ENCODE measurements at regions not wholly inside any gene's neighbourhood (a gene's known extent, or its start where the extent isn't known, plus 50 kb on each side); places are given as distances from the start of the nearest gene placed in this dataset.

GRCh38 chr18:70617020-70617763 is 328.3 kb downstream of the SOCS6 start:
- Histone ChIP-seq H3K27me3 (ENCODE audit: control insufficient read depth, insufficient read depth, low read length) (no peaks in the 10 kb centered on the region), H3K36me3 (ENCODE audit: control insufficient read depth, insufficient read depth, low read length) (no peaks in the 10 kb centered on the region), H3K4me3 (ENCODE audit: low read depth, low read length) (no peak overlapping the region)
- no peak for TF ChIP-seq CTCF (IDR thresholded peaks at IDR 0.05; ENCODE audit: insufficient read depth, low read length, severe bottlenecking)
- FAIRE-seq (no peak), DNase-seq (ENCODE audit: low read depth) (no peak)

- no peak overlapping the region for H3K4me3 ChIP-seq (ENCODE audit: low read depth, low read length)
- no peaks in the 10 kb centered on the region for H3K27me3 ChIP-seq (ENCODE audit: control insufficient read depth, insufficient read depth, low read length)
- no peak for FAIRE-seq
- TF ChIP-seq CTCF (IDR thresholded peaks at IDR 0.05; ENCODE audit: insufficient read depth, low read length, severe bottlenecking), result no peak
- DNase-seq (ENCODE audit: low read depth), result no peak
- H3K36me3 ChIP-seq (ENCODE audit: control insufficient read depth, insufficient read depth, low read length), result no peaks in the 10 kb centered on the region
Observed at GRCh38 chr18:70600225-70600925, 311.5 kb downstream of the SOCS6 start.

- DNase-seq (ENCODE audit: low read depth) (no peak), FAIRE-seq (no peak)
- TF ChIP-seq CTCF (IDR thresholded peaks at IDR 0.05; ENCODE audit: insufficient read depth, low read length, severe bottlenecking), result no peak
Observed at GRCh38 chr18:70598406-70598805, 309.6 kb downstream of the SOCS6 start.

GRCh38 chr18:70582981-70583380 is 294.1 kb downstream of the SOCS6 start:
- TF ChIP-seq CTCF (IDR thresholded peaks at IDR 0.05; ENCODE audit: insufficient read depth, low read length, severe bottlenecking), result no peak
- FAIRE-seq (no peak), DNase-seq (ENCODE audit: low read depth) (no peak)
- Histone ChIP-seq H3K4me3 (ENCODE audit: low read depth, low read length) (no peak overlapping the region), H3K36me3 (ENCODE audit: control insufficient read depth, insufficient read depth, low read length) (no peaks in the 10 kb centered on the region), H3K27me3 (ENCODE audit: control insufficient read depth, insufficient read depth, low read length) (no peaks in the 10 kb centered on the region)

More at GRCh38 chr18:70598406-70598805, 309.6 kb downstream of the SOCS6 start:
- no peaks in the 10 kb centered on the region for H3K27me3 ChIP-seq (ENCODE audit: control insufficient read depth, insufficient read depth, low read length)
- H3K36me3 ChIP-seq (ENCODE audit: control insufficient read depth, insufficient read depth, low read length), result no peaks in the 10 kb centered on the region
- no peak overlapping the region for H3K4me3 ChIP-seq (ENCODE audit: low read depth, low read length)

- no peak for TF ChIP-seq CTCF (IDR thresholded peaks at IDR 0.05; ENCODE audit: insufficient read depth, low read length, severe bottlenecking)
- Histone ChIP-seq H3K27me3 (ENCODE audit: control insufficient read depth, insufficient read depth, low read length) (no peaks in the 10 kb centered on the region), H3K36me3 (ENCODE audit: control insufficient read depth, insufficient read depth, low read length) (no peaks in the 10 kb centered on the region), H3K4me3 (ENCODE audit: low read depth, low read length) (no peak overlapping the region)
- no peak for DNase-seq (ENCODE audit: low read depth)
- FAIRE-seq, result no peak
Observed at GRCh38 chr18:70578480-70578879, 289.6 kb downstream of the SOCS6 start.
